Stimulated activated CD8-positive, alpha-beta memory T cell treated with anti-CD3 and anti-CD28 coated beads, Interleukin-2, amount 100 ng/mL, for 48 hours (primary cell): ENCODE measurements at regions not wholly inside any gene's neighbourhood (a gene's known extent, or its start where the extent isn't known, plus 50 kb on each side); places are given as distances from the start of the nearest gene placed in this dataset.

Experiments
- DNase-seq, 2 donors: peaks; one replicate each; pipeline ENCODE4 v3.0.0-alpha.2; 2020; ENCODE audit warnings: low read depth in 2 of 2

DNA sequence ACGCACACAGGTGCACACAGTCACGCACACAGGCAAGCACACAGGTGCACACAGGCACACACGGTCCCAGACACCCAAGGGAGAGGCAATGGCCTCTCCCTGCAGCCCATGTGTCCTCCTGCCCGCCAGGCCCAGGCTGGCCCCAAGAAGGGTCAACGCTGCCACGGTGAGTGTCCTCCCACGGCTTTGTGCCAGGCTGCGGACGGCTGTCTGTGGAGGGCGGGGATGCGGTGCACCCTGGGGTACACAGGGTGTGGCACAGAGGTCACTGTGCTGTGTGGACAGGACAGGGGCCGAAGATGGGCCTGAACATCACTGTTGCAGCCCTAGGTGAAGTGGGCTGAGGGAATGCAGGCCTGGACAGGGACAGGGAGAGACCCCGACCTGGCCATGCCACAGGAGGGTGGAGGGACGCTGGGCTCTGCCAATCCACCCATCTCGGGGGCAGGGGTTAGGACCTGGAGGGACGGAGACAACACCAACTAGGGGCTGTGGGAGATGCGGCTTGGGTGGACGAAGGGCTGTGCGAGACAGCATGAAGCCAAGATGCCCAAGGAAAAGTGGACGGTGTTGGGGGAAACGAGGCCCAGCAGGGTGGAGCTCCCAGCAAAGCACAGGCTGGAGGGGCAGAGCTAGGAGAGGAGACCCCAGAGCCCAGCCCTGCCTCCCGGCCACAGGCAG lies 523.8 kb downstream of the BRD1 start:
- DNase-seq: no peak

DNA sequence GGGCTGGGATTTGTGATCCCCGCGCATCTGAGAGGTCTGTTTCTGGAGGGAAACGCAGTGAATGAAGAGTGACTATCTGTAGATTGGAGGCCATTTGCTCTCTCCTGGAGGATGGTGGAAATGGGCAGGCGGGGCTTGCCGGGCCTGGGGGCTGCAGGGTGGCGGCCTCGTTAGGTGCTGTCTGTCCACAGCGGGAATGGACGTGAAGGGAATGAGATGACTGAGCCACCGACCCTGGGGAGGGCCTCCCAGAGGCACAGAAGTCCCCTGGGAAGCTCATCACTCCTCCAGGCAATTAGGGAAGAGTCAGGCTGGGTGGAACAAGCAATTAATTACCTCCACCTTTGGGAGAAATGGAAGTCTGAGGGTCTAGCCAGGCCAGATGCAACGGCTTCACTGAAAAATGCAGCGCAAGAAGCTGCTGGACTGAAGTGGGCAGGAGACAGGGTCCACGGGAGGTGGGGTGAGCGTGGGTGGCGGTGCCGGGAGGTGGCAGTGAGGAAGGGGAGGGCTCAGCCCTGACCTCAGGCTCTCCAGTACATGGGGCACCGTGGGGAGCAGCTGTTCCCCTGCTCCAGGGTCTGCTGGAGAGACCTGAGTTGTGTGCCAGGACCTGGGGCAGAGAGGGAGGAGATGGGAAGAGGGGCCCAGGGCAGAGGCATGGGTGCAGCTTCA lies 524.5 kb downstream of the BRD1 start:
- DNase-seq: no peak

DNA sequence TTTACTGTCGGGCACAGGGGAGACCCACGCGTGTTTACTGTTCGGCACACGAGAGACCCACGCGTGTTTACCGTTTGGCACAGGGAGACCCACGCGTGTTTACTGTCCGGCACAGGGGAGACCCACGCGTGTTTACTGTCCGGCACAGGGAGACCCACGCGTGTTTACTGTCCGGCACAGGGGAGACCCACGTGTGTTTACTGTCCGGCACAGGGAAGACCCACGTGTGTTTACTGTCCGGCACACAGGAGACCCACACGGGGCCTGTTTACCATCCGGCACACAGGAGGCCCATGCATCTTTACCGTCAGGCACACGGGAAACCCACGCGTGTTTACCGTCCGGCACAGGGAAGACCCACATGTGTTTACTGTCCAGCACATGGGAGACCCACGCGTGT lies 525.1 kb downstream of the BRD1 start:
- no peak for DNase-seq

DNA sequence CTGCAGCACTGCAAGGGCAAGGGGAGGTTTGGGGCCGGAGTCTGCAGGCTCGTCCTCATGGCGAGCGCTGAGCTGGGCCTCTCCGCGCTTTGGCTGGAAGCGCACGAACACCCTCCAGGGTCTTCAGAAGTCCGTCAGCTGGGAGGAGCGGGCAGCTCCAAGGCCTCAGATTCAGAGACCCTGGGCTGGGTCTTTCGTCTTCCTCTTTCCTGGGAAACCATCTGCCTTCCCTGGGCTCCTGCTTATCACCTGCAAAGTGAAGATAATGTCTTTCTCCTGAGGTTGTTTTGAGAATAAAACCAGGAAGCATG lies 525.6 kb downstream of the BRD1 start:
- no peak for DNase-seq

DNA sequence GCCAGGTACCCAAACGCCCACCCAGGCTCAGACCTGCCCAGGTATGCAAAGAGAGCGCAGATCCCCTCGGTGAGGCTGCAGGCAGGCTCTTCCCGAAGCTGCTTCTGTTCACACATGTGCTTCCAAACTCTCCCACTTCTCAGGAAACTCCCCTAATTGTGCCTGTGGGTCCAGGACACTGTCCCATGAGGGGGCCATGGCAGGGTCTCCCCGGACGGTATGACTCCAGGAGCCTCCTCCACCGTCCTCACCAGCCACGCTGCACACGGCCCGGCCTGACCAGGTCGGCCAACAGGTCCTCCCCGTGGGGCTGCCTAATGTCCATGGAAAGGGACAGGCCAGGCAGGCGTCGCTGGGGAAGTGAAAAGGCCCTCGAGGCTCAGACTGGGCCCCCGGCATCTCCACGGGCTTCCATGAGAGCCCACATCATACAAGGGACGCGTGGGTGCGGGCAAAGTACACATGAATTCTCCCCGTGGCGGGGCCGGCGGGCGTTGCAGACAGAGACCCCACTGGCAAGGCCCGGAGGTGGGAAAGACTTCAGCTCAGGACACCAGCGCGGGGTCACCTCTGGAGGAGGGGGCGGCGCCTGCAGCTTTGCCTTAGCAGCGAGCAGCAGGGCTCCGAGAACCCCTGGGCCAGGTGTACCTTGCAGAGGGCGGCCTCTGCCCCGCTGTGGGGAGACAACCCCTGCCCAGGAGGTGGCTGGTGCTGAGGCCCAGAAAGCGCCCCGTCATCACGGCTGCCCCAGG lies 526.1 kb downstream of the BRD1 start:
- DNase-seq: no peak

DNA sequence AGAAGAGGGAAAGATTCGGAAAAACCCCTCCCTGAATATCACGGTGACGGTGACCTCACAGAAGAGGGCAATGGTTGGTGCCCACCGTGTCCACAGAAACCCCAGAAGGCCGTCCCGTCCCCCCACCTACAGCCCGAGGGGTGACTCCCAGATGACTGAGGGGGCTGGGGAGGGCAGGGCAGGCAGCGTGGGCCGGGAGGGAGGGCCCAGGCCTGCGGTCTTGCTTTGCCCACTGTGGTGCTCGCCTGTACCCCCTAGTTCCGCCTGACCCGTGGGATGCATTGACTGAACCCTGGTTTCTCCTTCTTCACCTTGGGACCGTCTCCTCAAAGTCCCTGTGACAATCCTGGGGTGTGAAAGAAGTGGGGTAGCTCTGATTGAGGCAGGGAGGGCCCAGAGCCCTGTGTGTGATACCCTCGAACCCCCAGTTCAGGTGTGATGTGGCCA lies 526.7 kb downstream of the BRD1 start:
- DNase-seq: no peak

DNA sequence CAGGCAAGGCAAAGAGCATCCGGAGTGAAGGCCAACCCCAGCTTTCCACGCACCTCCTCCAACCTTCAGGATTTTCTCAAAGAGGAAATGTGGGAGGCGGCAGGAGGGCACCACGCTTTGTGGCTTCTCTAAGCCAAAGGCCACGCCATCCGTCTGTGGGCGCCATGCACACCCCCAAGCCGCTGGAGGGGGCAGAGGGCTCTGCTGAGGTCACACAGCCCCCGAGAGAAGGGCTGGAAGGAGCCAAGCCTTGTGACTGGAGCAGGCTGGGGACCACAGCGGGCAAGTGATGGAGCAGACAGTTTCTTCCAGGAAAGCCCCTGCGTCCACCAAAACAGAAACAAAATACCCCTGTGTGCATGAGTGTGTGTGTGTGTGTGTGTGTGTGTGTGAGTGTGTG lies 527.4 kb downstream of the BRD1 start:
- DNase-seq: no peak

DNA sequence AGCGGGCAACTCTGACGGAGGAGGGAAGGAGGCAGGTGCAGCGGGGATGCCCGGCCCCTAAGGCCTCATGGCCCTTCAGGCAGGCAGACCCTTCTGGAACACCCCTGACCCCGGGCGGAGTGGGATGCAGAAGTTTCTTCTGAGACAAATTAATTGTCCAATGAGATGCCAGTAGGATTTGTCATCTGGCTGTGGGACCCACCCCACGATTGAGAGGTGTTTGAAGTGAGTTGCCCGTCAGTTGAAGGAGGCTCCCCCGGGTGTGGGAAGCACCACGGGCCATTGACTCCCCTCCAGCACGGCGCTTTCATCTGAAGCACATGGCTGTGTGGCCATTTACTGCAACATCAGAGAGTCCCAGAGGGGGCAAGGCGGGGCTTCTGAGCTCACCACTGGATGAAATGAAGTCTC lies 527.8 kb downstream of the BRD1 start:
- DNase-seq: no peak

DNA sequence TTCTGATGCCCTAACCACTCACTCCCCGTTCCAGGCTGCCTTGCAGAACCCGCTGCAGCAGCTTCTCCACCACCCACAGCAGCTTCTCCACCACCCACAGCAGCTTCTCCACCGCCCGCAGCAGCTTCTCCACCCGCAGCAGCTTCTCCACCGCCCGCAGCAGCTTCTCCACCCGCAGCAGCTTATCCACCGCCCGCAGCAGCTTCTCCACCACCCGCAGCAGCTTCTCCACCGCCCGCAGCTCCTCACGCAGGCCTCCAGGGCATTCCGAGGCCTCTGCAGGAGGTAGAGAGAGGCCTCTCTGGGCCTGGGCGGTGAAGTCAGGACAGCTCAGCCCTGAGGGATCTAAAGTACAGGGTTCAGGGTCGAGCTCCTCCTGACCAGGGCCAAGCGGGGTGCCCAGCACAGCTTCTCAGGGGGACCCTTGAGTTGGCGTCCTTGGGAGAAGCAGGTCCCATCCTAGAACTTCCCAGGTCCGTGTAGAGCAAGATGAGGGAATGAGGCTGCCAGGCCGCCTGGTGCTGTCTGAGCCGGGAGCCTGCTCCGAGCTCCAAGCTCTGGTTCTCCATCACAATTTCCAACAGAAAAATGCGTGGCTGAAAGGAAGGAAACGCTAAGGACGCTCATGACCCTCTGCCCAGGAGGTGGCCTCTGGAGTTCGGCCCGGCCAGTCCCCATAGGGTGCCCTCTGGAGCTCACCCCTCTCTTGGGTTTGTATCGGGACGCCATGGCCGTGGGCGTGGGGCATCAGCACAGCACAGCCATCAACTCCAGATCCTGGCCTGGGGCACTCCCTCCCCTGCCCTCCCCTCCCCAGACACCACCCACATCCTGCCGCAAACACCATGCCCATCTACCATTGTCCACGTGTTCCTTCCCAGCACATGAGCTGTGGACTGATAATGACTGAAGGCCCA lies 528.6 kb downstream of the BRD1 start:
- DNase-seq: no peak

DNA sequence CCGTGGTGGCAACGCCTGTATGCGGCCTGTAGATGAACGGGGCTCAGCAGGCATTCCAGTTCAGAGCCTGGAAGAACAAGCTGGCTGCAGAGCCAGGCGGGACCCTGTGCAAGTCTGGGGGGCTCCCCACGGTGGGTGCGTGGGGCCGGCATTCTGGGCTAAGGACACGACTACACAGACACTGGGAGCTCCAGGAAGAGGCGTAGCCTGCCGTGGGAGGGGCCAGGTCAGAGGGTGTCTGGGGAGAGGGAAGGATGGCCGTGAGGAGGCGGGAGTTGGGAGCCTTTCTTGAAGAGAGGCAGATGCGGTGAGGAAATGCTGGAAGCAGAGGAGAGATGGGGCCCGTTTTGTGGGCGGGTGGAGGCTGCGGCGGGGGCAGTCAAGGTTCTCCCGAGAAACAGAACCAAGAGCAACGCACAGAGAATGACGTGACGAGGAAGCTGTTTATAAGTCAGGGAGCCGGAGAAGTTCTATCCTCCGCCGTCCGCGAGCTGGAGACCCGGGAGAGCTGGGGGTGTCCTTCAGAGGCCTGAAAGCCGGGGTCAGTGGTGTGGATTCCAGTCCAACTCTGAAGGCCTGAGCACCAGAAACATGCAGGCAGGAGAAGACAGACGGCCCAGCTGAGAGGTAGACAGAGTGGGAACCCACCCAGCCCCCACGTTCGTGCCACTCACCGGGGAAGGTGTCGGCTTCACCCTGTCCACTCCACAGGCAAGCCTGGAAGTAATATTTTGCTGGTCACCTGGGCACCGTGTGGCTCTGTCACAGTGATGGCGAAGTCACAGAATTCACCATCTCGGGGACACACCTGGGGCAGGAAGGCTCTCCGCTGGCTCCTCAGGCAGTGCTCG lies 529.6 kb downstream of the BRD1 start:
- DNase-seq: no peak

DNA sequence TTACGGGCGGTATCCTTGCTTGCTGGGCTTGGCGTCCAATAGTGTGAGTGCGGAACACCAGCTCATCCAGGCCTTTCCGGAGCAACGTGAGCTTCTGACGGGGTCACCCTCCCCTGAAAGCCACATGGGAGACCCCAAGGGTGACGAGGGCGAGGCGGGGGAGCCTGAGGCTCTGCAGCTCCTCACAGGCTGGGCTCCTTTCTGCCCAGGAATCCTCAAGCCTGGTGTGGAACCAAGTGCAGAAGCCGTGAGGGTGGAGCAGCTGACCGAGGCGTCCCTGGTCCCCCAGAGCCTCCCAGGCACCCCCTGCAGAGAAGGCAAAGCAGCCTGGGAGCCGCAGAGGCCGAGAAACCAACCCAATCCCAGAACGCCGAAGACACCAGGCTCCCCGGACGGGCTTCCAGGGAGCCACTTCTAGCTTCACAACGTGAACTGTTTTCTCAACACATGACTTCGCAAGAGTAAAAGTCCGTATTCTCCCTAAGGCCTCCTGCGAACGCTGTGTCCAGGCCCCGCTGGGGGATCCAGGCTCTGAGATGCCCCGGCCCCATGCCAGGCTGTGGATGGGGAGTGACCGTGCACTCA lies 530.3 kb downstream of the BRD1 start:
- DNase-seq: no peak

DNA sequence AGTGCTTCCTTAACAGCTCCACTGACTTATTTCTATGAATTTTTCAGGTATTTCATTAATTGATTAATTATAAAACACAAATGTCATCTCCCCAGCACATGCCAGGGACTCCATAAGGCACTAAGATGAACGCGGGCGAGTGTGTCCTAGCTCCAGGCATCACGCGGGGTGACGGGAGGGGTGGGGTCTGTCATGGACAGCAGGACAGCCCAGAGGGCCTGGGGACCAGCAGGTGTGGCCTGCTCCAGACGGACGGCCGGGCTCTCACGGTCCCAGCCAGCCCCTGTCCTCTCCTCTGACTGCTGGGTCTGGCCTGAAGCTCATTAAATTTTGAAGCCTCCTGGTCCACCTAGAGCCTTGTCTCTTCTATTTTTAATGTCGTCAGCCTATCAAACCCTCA lies 531.1 kb downstream of the BRD1 start:
- no peak for DNase-seq

DNA sequence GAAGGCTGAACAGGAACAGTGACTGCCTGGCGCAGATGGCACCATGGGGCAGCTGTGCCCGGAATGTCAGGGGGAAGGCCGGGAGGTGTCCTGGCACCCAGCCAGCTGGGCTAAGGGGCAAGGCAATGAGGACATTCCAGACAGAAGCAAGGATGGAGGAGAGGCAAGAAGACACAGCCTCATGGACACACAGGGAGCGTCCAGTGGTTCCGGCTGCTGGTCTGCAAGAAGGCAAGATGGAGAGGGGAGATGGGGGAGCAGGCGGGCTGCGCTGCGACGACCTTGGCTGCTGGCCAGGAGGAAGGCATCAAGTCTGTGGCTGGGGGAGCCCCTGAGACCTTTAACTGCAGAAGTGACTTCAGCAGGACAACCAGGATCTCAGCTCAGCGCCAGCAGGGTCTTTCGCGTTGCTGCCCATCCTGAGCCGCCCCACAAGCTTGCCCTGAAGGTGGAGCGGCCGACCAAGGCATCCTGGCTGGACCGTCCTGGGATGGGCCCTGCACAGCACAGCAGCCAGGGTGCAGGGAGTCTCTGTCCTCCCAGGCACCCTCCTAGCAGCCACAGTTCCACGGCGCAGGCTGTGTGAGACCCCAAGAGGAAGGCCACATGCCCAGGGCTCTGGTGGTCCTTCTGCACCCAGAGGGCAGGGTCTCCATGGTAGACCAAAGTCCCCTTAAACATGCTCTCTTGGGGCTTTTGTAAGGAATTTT lies 531.7 kb downstream of the BRD1 start:
- no peak for DNase-seq

DNA sequence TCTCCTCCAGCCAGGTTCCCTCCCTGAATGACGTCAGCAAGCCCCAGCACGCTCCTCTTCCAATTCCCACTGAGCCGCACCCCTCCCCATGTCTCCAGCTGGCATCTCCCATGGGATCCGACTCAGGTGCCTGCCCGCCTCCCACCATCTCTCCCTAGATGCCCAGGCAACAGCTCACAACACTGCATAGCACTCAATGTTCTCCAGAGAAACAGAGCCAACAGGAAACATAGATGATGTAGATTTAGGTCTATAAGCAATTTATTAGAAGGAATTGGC lies 532.3 kb downstream of the BRD1 start:
- no peak for DNase-seq

DNA sequence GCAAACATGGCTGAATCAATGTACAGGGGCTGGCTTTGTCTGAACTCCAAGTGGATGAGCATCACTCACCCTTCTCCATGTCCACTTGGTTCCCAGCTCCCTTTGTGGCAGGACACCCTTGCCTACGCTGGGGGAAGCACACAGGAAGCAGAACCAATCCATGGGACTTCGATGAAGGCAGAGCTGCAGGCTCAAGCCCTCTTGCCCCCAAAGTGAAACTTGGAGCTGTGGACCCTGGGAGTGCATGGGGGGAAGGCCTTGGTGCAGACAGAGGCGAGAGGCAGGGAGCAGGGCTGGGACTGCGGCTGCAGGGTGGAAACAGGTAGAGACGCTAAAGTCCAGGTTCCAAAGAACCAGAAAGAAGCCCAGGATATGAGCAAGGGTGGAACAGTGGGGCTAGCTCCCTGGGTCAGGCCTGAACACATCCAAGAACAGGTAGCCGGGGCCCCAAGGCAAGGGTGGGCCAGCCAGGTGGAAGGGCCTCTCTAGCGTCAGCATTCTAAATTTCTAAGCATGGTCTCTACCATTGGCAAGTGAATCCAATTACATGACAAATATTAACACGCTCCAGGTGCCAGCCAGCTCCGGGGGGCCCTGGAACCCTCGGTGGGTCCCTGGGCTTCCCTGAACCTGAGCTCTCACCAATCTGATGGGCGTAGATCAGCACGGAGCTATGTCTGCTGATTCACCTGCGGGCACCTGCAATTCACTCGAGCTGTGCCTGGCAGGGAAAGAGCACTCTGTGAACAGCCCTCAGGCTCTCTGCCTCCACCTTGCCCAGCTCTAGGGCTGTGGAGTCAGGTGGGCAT lies 532.8 kb downstream of the BRD1 start:
- DNase-seq: no peak

DNA sequence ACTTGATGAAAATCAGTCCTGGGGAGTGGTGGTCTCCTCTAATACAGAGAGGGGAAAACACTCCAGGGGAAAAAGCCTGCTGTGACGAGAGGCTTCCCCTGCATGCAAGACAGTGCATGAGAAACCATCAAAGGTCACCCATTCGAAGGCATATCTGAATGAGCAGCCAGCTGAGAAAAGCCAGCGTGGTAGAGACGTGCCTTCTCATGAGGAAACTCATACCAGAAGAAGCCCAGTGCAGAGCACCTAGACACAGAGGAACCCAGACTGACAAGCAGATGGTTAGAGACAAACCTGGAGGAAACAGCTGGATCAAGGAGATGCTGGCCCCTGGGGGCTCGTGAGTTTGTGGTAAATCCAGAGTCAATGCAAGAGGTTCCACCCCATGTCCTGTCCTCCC lies 534.8 kb downstream of the BRD1 start:
- no peak for DNase-seq

DNA sequence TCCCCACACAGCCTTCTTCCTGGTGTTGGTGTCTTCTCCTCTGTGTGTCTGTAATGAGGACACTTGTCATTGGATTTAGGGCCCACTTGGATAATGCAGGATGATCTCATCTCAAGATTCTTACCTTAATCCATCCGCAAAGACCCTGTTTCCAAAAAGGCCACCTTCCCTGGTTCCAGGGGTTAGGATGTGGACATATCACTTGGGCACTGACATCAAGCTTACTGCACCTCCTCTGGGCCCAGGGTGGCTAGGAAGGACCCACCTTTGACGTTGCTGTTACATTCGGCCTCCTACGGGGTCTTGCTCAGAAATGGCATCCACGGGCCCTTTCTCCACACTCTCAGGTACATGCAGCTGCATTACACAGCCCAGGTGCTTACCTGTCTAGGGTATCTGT lies 535.9 kb downstream of the BRD1 start:
- no peak for DNase-seq

DNA sequence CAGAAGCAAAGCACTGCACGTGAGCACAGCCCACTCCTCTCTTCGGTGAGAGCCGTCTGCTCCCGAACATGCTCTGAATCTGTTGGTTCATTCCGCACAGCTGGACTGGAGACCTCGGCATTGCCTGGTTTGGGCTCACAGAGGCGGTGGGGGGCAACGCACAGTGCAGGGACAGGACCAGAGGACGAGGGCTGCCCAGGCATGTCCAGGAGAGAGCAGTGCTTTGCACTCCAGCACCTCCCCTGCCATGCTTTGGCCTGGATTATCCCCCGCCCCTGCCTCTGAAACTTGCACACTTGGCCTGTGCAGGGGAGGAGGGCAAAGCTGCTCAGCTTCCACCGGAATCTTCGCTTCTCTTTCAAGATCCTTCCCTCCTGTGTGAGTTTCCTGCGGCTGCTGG lies 536.5 kb downstream of the BRD1 start:
- no peak for DNase-seq

DNA sequence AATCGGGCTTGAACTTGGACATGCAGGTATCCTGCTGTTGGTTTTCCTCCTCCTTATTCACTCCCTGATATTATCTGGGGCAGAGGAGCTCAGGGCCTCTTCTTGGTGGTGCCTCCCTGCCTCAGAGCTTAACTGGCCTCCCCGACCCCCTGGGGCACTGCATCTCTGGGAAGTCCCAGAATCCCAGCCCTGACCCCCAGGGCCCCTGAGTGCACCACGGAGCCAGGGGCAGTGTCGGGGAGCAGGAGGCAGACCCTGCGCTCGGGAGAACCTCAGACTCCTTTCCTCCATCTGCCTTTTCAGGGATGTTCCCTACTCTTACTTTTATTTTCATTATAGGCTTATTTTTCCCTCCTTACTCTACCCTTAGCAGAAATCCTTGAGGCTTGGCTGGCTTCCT lies 537.0 kb downstream of the BRD1 start:
- no peak for DNase-seq
